ENCODE measurements at regions not wholly inside any gene's neighbourhood (a gene's known extent, or its start where the extent isn't known, plus 50 kb on each side); places are given as distances from the start of the nearest gene placed in this dataset.

DNA sequence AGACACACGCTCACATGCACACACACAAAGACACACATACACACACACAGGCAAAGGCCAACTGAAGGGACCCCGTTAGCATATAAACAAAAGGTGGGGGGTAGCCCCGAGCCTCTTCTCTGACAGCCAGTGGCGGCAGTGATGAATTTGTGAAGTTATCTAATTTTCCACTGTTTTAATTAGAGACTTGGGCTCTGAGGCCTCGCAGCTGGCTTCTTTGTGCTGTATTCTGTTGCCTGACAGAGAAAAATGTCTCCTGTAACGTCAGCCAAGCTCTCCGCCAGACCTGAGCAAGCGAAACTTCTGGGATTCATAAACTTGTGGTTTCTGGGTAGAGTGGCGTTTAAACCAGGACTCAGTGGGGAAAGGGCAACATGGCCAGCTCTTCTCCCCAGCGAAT is 113.9 kb upstream of the FOXF1 start:
- no peaks in the 10 kb centered on the region for H3K79me2 ChIP-seq (ENCODE audit: low read depth)
- H3F3A ChIP-seq (ENCODE audit: insufficient read depth, low read depth): no peaks in the 10 kb centered on the region
- ChIA-PET CTCF (no interaction called here), POLR2A (ENCODE audit: unreplicated experiment) (interaction anchor here (0.6 kb wide), 1 partner anchor 87 kb away, joined by 10 read pairs; no protein-coding TSS in a partner anchor)
- no peaks in the 10 kb centered on the region for H3K4me1 ChIP-seq (replicated peaks; ENCODE audit: insufficient read depth)
- no peak overlapping the region for H3K27ac ChIP-seq
- no peak overlapping the region for H2AFZ ChIP-seq
- intact Hi-C loops (cut with micrococcal nuclease; ENCODE audit: unreplicated experiment): no loop called here
- BruUV-seq (replicated peaks): no TSS peak
- H3K9me3 ChIP-seq (ENCODE audit: insufficient read depth, low read depth): no peaks in the 10 kb centered on the region
- peaks cover 53% of the 10 kb centered on the region for H3K27me3 ChIP-seq (ENCODE audit: insufficient read depth, low read depth)
- no peaks in the 10 kb centered on the region for H4K20me1 ChIP-seq (ENCODE audit: insufficient read depth)
- H3K4me3 ChIP-seq: no peak overlapping the region
- TF ChIP-seq CTCF (conservative IDR thresholded peaks at IDR 0.05) (no peak), EZH2 (IDR thresholded peaks at IDR 0.05; ENCODE audit: low read depth) (no peak)
- no peak for DNase-seq
- no peak overlapping the region for H3K4me2 ChIP-seq
- no peaks in the 10 kb centered on the region for H3K36me3 ChIP-seq (ENCODE audit: low read depth)
- no peaks in the 10 kb centered on the region for H3K9me2 ChIP-seq (ENCODE audit: insufficient read depth)

DNA sequence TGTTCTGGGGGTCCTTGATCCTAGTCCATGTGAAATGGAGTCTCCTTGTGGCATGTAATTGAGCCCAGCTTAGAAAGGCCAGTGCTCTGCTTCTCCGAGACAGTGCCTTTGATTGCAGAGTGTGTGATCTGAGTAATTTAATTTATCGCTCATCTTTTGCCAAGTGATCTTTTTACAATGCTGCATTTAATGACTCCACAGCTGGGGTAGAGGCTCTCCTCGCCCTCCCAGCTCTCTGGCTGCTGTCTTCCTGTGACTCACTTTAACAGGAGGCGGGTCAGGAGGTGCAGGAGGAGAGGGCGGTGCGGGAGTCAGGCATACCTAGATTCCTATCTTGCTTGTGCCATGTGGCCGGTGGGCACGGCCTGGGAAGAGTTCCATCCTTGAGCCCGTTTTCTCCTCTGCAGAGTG is 113.4 kb upstream of the FOXF1 start:
- Histone ChIP-seq H3K27me3 (ENCODE audit: insufficient read depth, low read depth) (peaks cover 53% of the 10 kb centered on the region), H3K27ac (no peak overlapping the region), H4K20me1 (ENCODE audit: insufficient read depth) (no peaks in the 10 kb centered on the region), H3K36me3 (ENCODE audit: low read depth) (no peaks in the 10 kb centered on the region), H3F3A (ENCODE audit: insufficient read depth, low read depth) (no peaks in the 10 kb centered on the region), H3K4me2 (no peak overlapping the region), H3K79me2 (ENCODE audit: low read depth) (no peaks in the 10 kb centered on the region), H3K4me1 (replicated peaks; ENCODE audit: insufficient read depth) (no peaks in the 10 kb centered on the region), H3K9me2 (ENCODE audit: insufficient read depth) (no peaks in the 10 kb centered on the region), H2AFZ (no peak overlapping the region), H3K4me3 (no peak overlapping the region), H3K9me3 (ENCODE audit: insufficient read depth, low read depth) (no peaks in the 10 kb centered on the region)
- intact Hi-C loops (cut with micrococcal nuclease; ENCODE audit: unreplicated experiment): no loop called here
- CTCF ChIA-PET: no interaction called here
- POLR2A ChIA-PET (ENCODE audit: unreplicated experiment): interaction anchor here (0.6 kb wide), 1 partner anchor 86 kb away, joined by 10 read pairs; no protein-coding TSS in a partner anchor
- TF ChIP-seq CTCF (conservative IDR thresholded peaks at IDR 0.05): no peak
- no peak for TF ChIP-seq EZH2 (IDR thresholded peaks at IDR 0.05; ENCODE audit: low read depth)
- no TSS peak for BruUV-seq (replicated peaks)
- no peak for DNase-seq

- no peak overlapping the region for H3K4me3 ChIP-seq
- H3K27ac ChIP-seq: no peak overlapping the region
- no peak for DNase-seq
- no peaks in the 10 kb centered on the region for H3F3A ChIP-seq (ENCODE audit: insufficient read depth, low read depth)
- H3K36me3 ChIP-seq (ENCODE audit: low read depth): no peaks in the 10 kb centered on the region
- H4K20me1 ChIP-seq (ENCODE audit: insufficient read depth): no peaks in the 10 kb centered on the region
- intact Hi-C loops (cut with micrococcal nuclease; ENCODE audit: unreplicated experiment): no loop called here
- no peaks in the 10 kb centered on the region for H3K9me2 ChIP-seq (ENCODE audit: insufficient read depth)
- no peak overlapping the region for H3K4me2 ChIP-seq
- H3K79me2 ChIP-seq (ENCODE audit: low read depth): no peaks in the 10 kb centered on the region
- H3K27me3 ChIP-seq (ENCODE audit: insufficient read depth, low read depth): peaks cover 55% of the 10 kb centered on the region
- no peaks in the 10 kb centered on the region for H3K4me1 ChIP-seq (replicated peaks; ENCODE audit: insufficient read depth)
- BruUV-seq (replicated peaks): no TSS peak
- no peak overlapping the region for H2AFZ ChIP-seq
- TF ChIP-seq CTCF (conservative IDR thresholded peaks at IDR 0.05): no peak
- no peak for TF ChIP-seq EZH2 (IDR thresholded peaks at IDR 0.05; ENCODE audit: low read depth)
- ChIA-PET POLR2A (ENCODE audit: unreplicated experiment) (no interaction called here), CTCF (no interaction called here)
- no peaks in the 10 kb centered on the region for H3K9me3 ChIP-seq (ENCODE audit: insufficient read depth, low read depth)
Observed at GRCh38 chr16:86398201-86398600, 112.1 kb upstream of the FOXF1 start.

Measured in PC-9 (cell line).